HCT116 (cell line): ENCODE measurements at regions not wholly inside any gene's neighbourhood (a gene's known extent, or its start where the extent isn't known, plus 50 kb on each side); places are given as distances from the start of the nearest gene placed in this dataset.

Experiments used
- EZH2 ChIP-seq: fragments of 200-600 bp; sonication (generic); IDR thresholded peaks from 2 replicates; pipeline ENCODE4 v1.6.1; 2017; ENCODE audit warnings: antibody characterized with exemption, mixed run types
- TF ChIP-seq, protein P1 (sequence below), 3 experiments: fragments of 200-600 bp in 1 of 3; sonication (generic) in 1 of 3; IDR thresholded peaks in 2 of 3; conservative IDR thresholded peaks in 1 of 3; 2 replicates each; pipeline ENCODE4 v1.5.1; 2012 to 2017; ENCODE audit warnings: low read depth in 2 of 3, low read length in 2 of 3, antibody characterized with exemption in 1 of 3, borderline replicate concordance in 1 of 3, control low read depth in 1 of 3, mild to moderate bottlenecking in 1 of 3, mixed read lengths in 1 of 3, mixed run types in 1 of 3, moderate library complexity in 1 of 3; ENCODE audit not compliant: insufficient read depth in 1 of 3

DNA sequence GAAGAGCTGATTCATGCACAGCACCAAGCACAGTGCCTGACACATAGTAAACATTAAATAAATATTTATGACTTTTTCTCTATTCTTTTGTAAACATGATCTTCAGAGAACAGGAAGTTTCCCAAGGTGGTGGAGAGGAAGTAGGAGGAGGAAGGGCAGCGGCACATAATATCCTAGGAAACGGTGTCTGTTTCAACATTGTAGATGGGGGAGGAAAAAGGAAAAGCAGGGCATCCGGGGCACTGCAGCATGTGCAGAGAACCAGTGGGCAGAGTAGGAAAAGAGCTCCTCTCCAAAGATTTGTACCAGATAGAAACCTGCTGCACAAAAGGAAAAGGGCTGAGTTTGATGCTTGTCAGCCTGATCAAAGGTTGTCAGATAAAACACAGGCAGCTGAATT lies 421.7 kb upstream of the ZNF462 start:
- no peak for TF ChIP-seq EZH2
- TF ChIP-seq, protein P1, sequence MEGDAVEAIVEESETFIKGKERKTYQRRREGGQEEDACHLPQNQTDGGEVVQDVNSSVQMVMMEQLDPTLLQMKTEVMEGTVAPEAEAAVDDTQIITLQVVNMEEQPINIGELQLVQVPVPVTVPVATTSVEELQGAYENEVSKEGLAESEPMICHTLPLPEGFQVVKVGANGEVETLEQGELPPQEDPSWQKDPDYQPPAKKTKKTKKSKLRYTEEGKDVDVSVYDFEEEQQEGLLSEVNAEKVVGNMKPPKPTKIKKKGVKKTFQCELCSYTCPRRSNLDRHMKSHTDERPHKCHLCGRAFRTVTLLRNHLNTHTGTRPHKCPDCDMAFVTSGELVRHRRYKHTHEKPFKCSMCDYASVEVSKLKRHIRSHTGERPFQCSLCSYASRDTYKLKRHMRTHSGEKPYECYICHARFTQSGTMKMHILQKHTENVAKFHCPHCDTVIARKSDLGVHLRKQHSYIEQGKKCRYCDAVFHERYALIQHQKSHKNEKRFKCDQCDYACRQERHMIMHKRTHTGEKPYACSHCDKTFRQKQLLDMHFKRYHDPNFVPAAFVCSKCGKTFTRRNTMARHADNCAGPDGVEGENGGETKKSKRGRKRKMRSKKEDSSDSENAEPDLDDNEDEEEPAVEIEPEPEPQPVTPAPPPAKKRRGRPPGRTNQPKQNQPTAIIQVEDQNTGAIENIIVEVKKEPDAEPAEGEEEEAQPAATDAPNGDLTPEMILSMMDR (IDR thresholded peaks at IDR 0.05 in 2 of 3, conservative IDR thresholded peaks at IDR 0.05 in 1 of 3; ENCODE audit: borderline replicate concordance in 1 of 3, insufficient read depth in 1 of 3, low read depth in 2 of 3, low read length in 2 of 3), result no peak
